ENCODE measurements at regions not wholly inside any gene's neighbourhood (a gene's known extent, or its start where the extent isn't known, plus 50 kb on each side); places are given as distances from the start of the nearest gene placed in this dataset.

DNA sequence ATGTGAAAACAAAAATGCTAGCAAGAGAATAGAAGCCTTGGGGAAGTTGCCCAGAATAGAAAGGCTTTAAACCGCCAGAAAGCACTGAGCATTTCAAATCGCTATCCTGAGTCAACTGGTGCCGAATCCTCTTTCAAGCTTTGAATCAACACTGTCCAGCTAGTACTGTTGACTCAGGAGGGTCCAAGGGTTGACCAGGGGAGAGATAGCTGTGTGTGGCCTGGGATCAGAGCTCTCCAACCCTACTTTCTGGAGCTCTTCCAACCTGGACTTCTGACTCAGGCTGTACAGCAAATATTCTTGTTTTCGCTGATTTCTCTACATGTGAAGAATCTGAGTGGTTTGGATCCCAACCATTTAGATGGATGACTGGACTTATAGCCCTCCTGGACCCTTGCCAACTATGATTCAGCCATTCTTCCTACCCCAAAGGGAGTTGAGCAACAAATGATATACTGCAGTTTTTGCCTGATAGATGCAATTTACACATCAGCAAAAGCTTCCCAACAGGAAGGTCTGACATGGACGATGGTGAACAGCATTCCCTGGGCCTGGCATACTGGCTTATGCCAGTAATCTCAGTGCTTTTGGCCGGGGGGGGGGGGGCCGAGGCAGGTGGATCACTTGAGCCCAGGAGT is 154.0 kb upstream of the SDK2 start (continued):
- TF ChIP-seq SALL2 (CRISPR knock-in tag; IDR thresholded peaks at IDR 0.05), result peak; percentile 57; the same call in 1 of the 2 replicates
- TF ChIP-seq NBN (conservative IDR thresholded peaks at IDR 0.05), result no peak
- no peak for TF ChIP-seq AGO1 (IDR thresholded peaks at IDR 0.05; ENCODE audit: low read depth, low read length, poor library complexity, severe bottlenecking)
- peak in 1 of 2 experiments; percentile 61; a peak in 1 of 4 replicates for TF ChIP-seq KLF16 (CRISPR knock-in tag; IDR thresholded peaks at IDR 0.05)
- TF ChIP-seq HMG20B (CRISPR knock-in tag; conservative IDR thresholded peaks at IDR 0.05), result peak; percentile 83
- TF ChIP-seq ZNF775 (CRISPR knock-in tag; IDR thresholded peaks at IDR 0.05; ENCODE audit: borderline replicate concordance), result no peak
- peak; percentile 78; the same call in 1 of the 2 replicates for TF ChIP-seq ZNF292 (CRISPR knock-in tag; IDR thresholded peaks at IDR 0.05; ENCODE audit: borderline replicate concordance, low read depth)
- no peak for TF ChIP-seq ZBTB1 (CRISPR knock-in tag; IDR thresholded peaks at IDR 0.05; ENCODE audit: borderline replicate concordance)
- TF ChIP-seq ZBTB7B (CRISPR knock-in tag; IDR thresholded peaks at IDR 0.05), result peak; percentile 64; the same call in 1 of the 2 replicates
- TF ChIP-seq CC2D1A (CRISPR knock-in tag; IDR thresholded peaks at IDR 0.05), result no peak
- TF ChIP-seq ZNF496 (CRISPR knock-in tag; IDR thresholded peaks at IDR 0.05; ENCODE audit: insufficient replicate concordance), result no peak
- no peak for TF ChIP-seq MTF2 (CRISPR knock-in tag; IDR thresholded peaks at IDR 0.05; ENCODE audit: borderline replicate concordance)
- TF ChIP-seq FOSL2 (CRISPR knock-in tag; IDR thresholded peaks at IDR 0.05), result peak; percentile 97
- no peak for TF ChIP-seq HNRNPH1 (optimal IDR thresholded peaks at IDR 0.05; ENCODE audit: low read depth, low read length)
- TF ChIP-seq KLF12 (CRISPR knock-in tag; IDR thresholded peaks at IDR 0.05; ENCODE audit: borderline replicate concordance), result no peak
- peak; percentile 92 for TF ChIP-seq ELF3 (CRISPR knock-in tag; IDR thresholded peaks at IDR 0.05)
- TF ChIP-seq SIX4 (CRISPR knock-in tag; IDR thresholded peaks at IDR 0.05), result peak; percentile 78
- no peak for TF ChIP-seq E2F5 (CRISPR knock-in tag; conservative IDR thresholded peaks at IDR 0.05)
- TF ChIP-seq, protein P1, sequence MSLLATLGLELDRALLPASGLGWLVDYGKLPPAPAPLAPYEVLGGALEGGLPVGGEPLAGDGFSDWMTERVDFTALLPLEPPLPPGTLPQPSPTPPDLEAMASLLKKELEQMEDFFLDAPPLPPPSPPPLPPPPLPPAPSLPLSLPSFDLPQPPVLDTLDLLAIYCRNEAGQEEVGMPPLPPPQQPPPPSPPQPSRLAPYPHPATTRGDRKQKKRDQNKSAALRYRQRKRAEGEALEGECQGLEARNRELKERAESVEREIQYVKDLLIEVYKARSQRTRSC (CRISPR knock-in tag; IDR thresholded peaks at IDR 0.05; ENCODE audit: low read depth), result no peak
- peak; percentile 96 for TF ChIP-seq GATA4 (IDR thresholded peaks at IDR 0.05; ENCODE audit: borderline replicate concordance, low read depth)
- TF ChIP-seq SRSF1 (optimal IDR thresholded peaks at IDR 0.05; ENCODE audit: low read depth, low read length), result no peak
- TF ChIP-seq RBM22 (optimal IDR thresholded peaks at IDR 0.05; ENCODE audit: low read length), result no peak
- no peak for TF ChIP-seq RARG (CRISPR knock-in tag; IDR thresholded peaks at IDR 0.05; ENCODE audit: low read depth)
- no peak for TF ChIP-seq ZNF34 (CRISPR knock-in tag; IDR thresholded peaks at IDR 0.05; ENCODE audit: borderline replicate concordance)
- TF ChIP-seq ZNF674 (CRISPR knock-in tag; IDR thresholded peaks at IDR 0.05; ENCODE audit: low read depth), result no peak
- TF ChIP-seq FOXO1 (CRISPR knock-in tag; IDR thresholded peaks at IDR 0.05), result peak; percentile 96
- TF ChIP-seq ATF7 (IDR thresholded peaks at IDR 0.05), result peak; percentile 24; the same call in 1 of the 2 replicates
- peak; percentile 52; the same call in 1 of the 2 replicates for TF ChIP-seq ATF7 (CRISPR knock-in tag; IDR thresholded peaks at IDR 0.05)
- no peak for TF ChIP-seq SUZ12 (IDR thresholded peaks at IDR 0.05; ENCODE audit: low read depth, low read length)
- no peak for TF ChIP-seq ZNF572 (CRISPR knock-in tag; IDR thresholded peaks at IDR 0.05)

All from HepG2 (cell line).